Caco-2 (cell line): ENCODE measurements at regions not wholly inside any gene's neighbourhood (a gene's known extent, or its start where the extent isn't known, plus 50 kb on each side); places are given as distances from the start of the nearest gene placed in this dataset.

Experiments
- BruUV-seq: library from RNA; stranded (reverse); fragments of 400-500 nt; replicated peaks from 2 replicates; lab custom pipeline; 2021; lab: Mats Ljungman, UMichigan
- CTCF ChIA-PET: fragments of 300-600 bp; sonication (Branson Sonifier 250); formaldehyde crosslinking; loops from one replicate; lab custom pipeline; 2022; ENCODE audit warnings: antibody characterized with exemption; lab: Charles Lee
- POLR2A ChIA-PET: fragments of 300-600 bp; sonication (Branson Sonifier 250); formaldehyde crosslinking; loops from one replicate; lab custom pipeline; 2022; ENCODE audit warnings: antibody characterized with exemption; lab: Charles Lee
- DNase-seq, 2 experiments: peaks; one replicate each; pipeline versions ENCODE4 v3.0.0 to v3.0.0-alpha.2; 2020 to 2022
- H3K27me3 ChIP-seq: replicated peaks from 2 replicates; pipeline ENCODE4 v1.6.0; 2011; ENCODE audit warnings: low read length; ENCODE audit not compliant: control insufficient read depth, insufficient read depth
- H3K36me3 ChIP-seq: 2 replicates; pipeline ENCODE4 v1.5.1; 2011; ENCODE audit warnings: low read length; ENCODE audit not compliant: control insufficient read depth, insufficient read depth
- H3K4me1 ChIP-seq: fragments of 250-450 bp; sonication (Bioruptor Pico); 2 replicates; pipeline ENCODE4 v1.5.1; 2020; ENCODE audit warnings: mild to moderate bottlenecking
- H3K4me3 ChIP-seq: 2 replicates; pipeline ENCODE4 v1.5.1; 2011; ENCODE audit warnings: low read depth, mild to moderate bottlenecking, control low read depth, low read length
- H3K9me3 ChIP-seq: fragments of 250-450 bp; sonication (Bioruptor Pico); 2 replicates; pipeline ENCODE4 v1.5.1; 2020; ENCODE audit warnings: mild to moderate bottlenecking, moderate library complexity
- H3K27ac Mint-ChIP-seq: one replicate; pipeline ENCODE4 v1.8.0; 2022; ENCODE audit warnings: mixed read lengths; ENCODE audit not compliant: unreplicated experiment
- H3K27me3 Mint-ChIP-seq: one replicate; pipeline ENCODE4 v1.8.0; 2022; ENCODE audit warnings: mixed read lengths; ENCODE audit not compliant: insufficient read depth, unreplicated experiment
- H3K36me3 Mint-ChIP-seq: one replicate; pipeline ENCODE4 v1.8.0; 2022; ENCODE audit warnings: mild to moderate bottlenecking, mixed read lengths; ENCODE audit not compliant: insufficient read depth, unreplicated experiment
- H3K4me1 Mint-ChIP-seq: one replicate; pipeline ENCODE4 v1.8.0; 2022; ENCODE audit warnings: low read depth, mixed read lengths; ENCODE audit not compliant: unreplicated experiment
- H3K4me3 Mint-ChIP-seq: one replicate; pipeline ENCODE4 v1.8.0; 2022; ENCODE audit warnings: mild to moderate bottlenecking, moderate library complexity, mixed read lengths; ENCODE audit not compliant: unreplicated experiment
- H3K9me3 Mint-ChIP-seq: one replicate; pipeline ENCODE4 v1.8.0; 2022; ENCODE audit warnings: mixed read lengths; ENCODE audit not compliant: unreplicated experiment
- intact Hi-C: fragments of 100-400 bp; cut with micrococcal nuclease; formaldehyde crosslinking; loops from one replicate; pipeline ENCODE4 v1.10.0; 2022; ENCODE audit not compliant: unreplicated experiment
- TF ChIP-seq, protein P1 (sequence below), 2 experiments: fragments of 200-600 bp in 1 of 2; IDR thresholded peaks; 1 replicate in 1 of 2; 2 replicates in 1 of 2; pipeline versions ENCODE4 v1.5.1 to v1.8.0; 2011 to 2022; ENCODE audit warnings: antibody characterized with exemption in 1 of 2, control low read depth in 1 of 2, inconsistent platforms in 1 of 2, low read depth in 1 of 2, low read length in 1 of 2, mild to moderate bottlenecking in 1 of 2, moderate library complexity in 1 of 2; ENCODE audit not compliant: insufficient read depth in 1 of 2, severe bottlenecking in 1 of 2, unreplicated experiment in 1 of 2

DNA sequence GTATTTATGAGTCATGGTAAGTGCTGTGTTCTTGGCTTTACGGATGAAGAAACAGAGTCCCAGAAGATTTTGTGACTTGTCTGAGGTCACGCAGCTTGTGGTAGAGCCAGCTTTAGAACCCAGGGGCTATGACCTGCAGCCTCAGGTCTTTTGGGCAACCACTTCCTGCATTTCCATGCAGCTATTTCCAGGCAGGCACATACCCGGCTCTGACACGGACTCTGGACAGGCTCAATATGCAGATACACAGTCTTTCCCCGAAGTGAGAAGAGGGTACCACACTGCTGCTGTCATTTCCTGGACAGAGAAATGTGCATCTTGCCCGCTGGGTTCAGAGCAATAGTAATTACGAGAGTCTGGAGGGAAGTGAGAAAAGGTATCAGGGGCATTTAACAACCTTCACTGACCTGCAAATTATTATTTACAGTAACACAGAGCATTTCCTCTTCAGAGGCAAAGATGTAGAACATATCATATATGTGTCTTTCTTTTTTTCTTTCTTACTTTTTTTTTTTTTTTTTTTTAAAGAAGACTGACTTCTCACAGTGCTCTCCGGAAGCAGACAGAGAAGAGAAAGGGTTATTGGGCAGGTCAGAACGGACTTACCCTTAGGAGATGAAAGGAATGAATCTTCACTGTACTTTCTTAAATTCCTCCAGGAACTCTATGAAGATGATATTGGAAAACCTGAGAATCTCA, 185.1 kb downstream of the CLIC5 start:
- CTCF ChIA-PET = interaction anchor here (1.0 kb wide), 1 partner anchor 92 kb away, joined by 5 read pairs; no protein-coding TSS in a partner anchor
- Histone ChIP-seq H3K4me3 (no peak overlapping the region), H3K27me3 (no peaks in the 10 kb centered on the region), H3K9me3 (no peaks in the 10 kb centered on the region), H3K36me3 (no peaks in the 10 kb centered on the region), H3K4me1 (no peaks in the 10 kb centered on the region)
- Mint-ChIP-seq H3K9me3 (peaks cover 19% of the 10 kb centered on the region), H3K4me3 (no peak overlapping the region), H3K4me1 (no peaks in the 10 kb centered on the region), H3K27ac (no peak overlapping the region), H3K27me3 (peaks cover 3% of the 10 kb centered on the region), H3K36me3 (no peaks in the 10 kb centered on the region)
- POLR2A ChIA-PET = no interaction called here
- no TSS peak for BruUV-seq
- intact Hi-C loops = no loop called here
- no peak for DNase-seq
- TF ChIP-seq, protein P1, sequence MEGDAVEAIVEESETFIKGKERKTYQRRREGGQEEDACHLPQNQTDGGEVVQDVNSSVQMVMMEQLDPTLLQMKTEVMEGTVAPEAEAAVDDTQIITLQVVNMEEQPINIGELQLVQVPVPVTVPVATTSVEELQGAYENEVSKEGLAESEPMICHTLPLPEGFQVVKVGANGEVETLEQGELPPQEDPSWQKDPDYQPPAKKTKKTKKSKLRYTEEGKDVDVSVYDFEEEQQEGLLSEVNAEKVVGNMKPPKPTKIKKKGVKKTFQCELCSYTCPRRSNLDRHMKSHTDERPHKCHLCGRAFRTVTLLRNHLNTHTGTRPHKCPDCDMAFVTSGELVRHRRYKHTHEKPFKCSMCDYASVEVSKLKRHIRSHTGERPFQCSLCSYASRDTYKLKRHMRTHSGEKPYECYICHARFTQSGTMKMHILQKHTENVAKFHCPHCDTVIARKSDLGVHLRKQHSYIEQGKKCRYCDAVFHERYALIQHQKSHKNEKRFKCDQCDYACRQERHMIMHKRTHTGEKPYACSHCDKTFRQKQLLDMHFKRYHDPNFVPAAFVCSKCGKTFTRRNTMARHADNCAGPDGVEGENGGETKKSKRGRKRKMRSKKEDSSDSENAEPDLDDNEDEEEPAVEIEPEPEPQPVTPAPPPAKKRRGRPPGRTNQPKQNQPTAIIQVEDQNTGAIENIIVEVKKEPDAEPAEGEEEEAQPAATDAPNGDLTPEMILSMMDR (IDR thresholded peaks at IDR 0.05; ENCODE audit: insufficient read depth in 1 of 2, low read depth in 1 of 2, low read length in 1 of 2, severe bottlenecking in 1 of 2, unreplicated experiment in 1 of 2) = no peak

DNA sequence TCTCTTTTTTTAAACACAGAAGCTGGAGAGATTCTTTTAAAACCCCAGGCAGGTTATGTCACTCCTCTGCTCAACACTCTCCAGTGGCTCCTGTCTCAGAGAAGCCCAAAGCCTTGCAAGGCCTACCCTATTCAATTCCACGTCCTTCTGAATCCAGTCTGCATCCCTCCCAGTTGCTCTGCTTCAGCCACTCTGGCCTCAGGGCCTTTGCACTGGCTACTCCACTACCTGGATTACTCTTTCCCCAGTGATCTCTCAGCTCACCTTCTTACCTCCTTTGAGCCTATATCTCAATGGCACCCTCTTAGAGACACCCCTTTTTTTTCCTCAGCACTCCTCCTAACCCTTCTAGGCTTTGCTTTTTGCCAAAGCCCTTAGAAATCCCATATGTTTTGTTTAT, 185.8 kb downstream of the CLIC5 start:
- BruUV-seq = no TSS peak
- Histone ChIP-seq H3K4me1 (no peaks in the 10 kb centered on the region), H3K4me3 (no peak overlapping the region), H3K9me3 (no peaks in the 10 kb centered on the region), H3K27me3 (no peaks in the 10 kb centered on the region), H3K36me3 (no peaks in the 10 kb centered on the region)
- H3K9me3 Mint-ChIP-seq = peaks cover 19% of the 10 kb centered on the region
- H3K4me3 Mint-ChIP-seq = no peak overlapping the region
- no peak for DNase-seq
- TF ChIP-seq, protein P1 (IDR thresholded peaks at IDR 0.05; ENCODE audit: insufficient read depth in 1 of 2, low read depth in 1 of 2, low read length in 1 of 2, severe bottlenecking in 1 of 2, unreplicated experiment in 1 of 2) = no peak
- CTCF ChIA-PET = no interaction called here
- POLR2A ChIA-PET = no interaction called here
- intact Hi-C loops = no loop called here
- peaks cover 3% of the 10 kb centered on the region for H3K27me3 Mint-ChIP-seq
- H3K36me3 Mint-ChIP-seq = no peaks in the 10 kb centered on the region
- no peaks in the 10 kb centered on the region for H3K4me1 Mint-ChIP-seq
- H3K27ac Mint-ChIP-seq = no peak overlapping the region

DNA sequence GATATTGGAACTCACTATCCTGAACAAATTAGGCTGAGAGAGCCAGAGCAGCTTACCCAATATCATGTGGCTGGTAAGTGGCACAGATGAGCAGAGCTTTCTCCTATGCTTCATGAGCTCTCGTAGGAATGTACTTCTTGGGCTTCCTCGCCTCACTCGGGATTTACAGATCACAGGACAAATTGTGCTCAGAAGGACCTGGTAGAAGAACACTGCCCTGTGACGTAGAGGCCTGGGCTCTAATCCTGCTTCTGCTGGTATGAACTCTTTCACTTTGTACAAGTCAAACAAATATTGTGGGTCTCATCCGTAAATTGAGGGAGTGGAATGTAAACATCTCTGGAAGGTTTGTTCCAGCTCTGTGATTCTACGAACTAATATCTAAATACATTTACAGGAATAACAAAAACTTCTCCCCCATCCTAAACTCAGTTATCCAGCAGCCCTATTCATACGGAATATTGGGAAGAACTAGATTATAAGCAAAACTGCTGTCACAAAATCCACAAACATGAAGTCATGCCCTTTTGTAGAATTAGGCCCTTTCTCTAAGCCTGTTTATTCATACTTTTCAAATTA, 187.6 kb downstream of the CLIC5 start:
- H3K4me3 Mint-ChIP-seq = no peak overlapping the region
- H3K27me3 ChIP-seq = no peaks in the 10 kb centered on the region
- H3K9me3 ChIP-seq = no peaks in the 10 kb centered on the region
- H3K4me1 ChIP-seq = no peaks in the 10 kb centered on the region
- no peaks in the 10 kb centered on the region for H3K4me1 Mint-ChIP-seq
- peaks cover 19% of the 10 kb centered on the region for H3K9me3 Mint-ChIP-seq
- H3K27ac Mint-ChIP-seq = no peak overlapping the region
- no peak overlapping the region for H3K4me3 ChIP-seq
- no peaks in the 10 kb centered on the region for H3K36me3 Mint-ChIP-seq
- no peak for DNase-seq
- TF ChIP-seq, protein P1 (IDR thresholded peaks at IDR 0.05; ENCODE audit: insufficient read depth in 1 of 2, low read depth in 1 of 2, low read length in 1 of 2, severe bottlenecking in 1 of 2, unreplicated experiment in 1 of 2) = no peak
- peaks cover 5% of the 10 kb centered on the region for H3K27me3 Mint-ChIP-seq
- intact Hi-C loops = no loop called here
- no TSS peak for BruUV-seq
- CTCF ChIA-PET = no interaction called here
- H3K36me3 ChIP-seq = no peaks in the 10 kb centered on the region
- POLR2A ChIA-PET = no interaction called here
